ENCODE measurements at regions not wholly inside any gene's neighbourhood (a gene's known extent, or its start where the extent isn't known, plus 50 kb on each side); places are given as distances from the start of the nearest gene placed in this dataset.

DNA sequence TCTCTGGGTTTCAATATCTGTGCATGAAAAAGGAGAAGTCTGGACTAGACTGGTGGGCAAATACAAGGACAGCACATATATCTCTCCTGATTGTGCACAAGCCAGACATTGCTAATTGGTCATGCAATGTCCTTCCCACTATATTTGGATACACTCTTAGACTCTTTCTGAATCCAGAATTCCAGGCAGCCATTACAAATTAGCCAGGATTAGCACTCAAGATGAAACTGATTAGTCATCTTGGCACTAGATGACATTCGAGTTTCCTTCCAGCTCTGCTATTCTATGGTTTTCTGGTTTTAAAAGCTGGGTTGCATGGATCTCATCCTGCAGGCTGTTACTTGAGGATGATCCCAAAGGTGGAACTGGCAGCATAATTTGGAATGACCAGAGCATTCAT is 73.2 kb downstream of the SCP2D1 start:
- TF ChIP-seq, protein P1, sequence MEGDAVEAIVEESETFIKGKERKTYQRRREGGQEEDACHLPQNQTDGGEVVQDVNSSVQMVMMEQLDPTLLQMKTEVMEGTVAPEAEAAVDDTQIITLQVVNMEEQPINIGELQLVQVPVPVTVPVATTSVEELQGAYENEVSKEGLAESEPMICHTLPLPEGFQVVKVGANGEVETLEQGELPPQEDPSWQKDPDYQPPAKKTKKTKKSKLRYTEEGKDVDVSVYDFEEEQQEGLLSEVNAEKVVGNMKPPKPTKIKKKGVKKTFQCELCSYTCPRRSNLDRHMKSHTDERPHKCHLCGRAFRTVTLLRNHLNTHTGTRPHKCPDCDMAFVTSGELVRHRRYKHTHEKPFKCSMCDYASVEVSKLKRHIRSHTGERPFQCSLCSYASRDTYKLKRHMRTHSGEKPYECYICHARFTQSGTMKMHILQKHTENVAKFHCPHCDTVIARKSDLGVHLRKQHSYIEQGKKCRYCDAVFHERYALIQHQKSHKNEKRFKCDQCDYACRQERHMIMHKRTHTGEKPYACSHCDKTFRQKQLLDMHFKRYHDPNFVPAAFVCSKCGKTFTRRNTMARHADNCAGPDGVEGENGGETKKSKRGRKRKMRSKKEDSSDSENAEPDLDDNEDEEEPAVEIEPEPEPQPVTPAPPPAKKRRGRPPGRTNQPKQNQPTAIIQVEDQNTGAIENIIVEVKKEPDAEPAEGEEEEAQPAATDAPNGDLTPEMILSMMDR (IDR thresholded peaks at IDR 0.05 in 8 of 11, conservative IDR thresholded peaks at IDR 0.05 in 3 of 11), result no peak
- TF ChIP-seq POLR2A (IDR thresholded peaks at IDR 0.05), result no peak
- no peak for TF ChIP-seq POLR2AphosphoS5 (IDR thresholded peaks at IDR 0.05)
